OCI-LY7 (cell line): ENCODE measurements at regions not wholly inside any gene's neighbourhood (a gene's known extent, or its start where the extent isn't known, plus 50 kb on each side); places are given as distances from the start of the nearest gene placed in this dataset.

Source experiments
- EZH2phosphoT487 ChIP-seq: fragments of 200-600 bp; sonication (generic); IDR thresholded peaks from 2 replicates; pipeline ENCODE4 v1.6.1; 2018; ENCODE audit warnings: low read depth, borderline replicate concordance, mild to moderate bottlenecking, mixed run types, antibody characterized with exemption, low read length, moderate library complexity, mixed read lengths
- TF ChIP-seq, protein P1 (sequence below): fragments of 200-600 bp; sonication (generic); conservative IDR thresholded peaks from 2 replicates; pipeline ENCODE4 v1.5.1; 2014; ENCODE audit warnings: mild to moderate bottlenecking, antibody characterized with exemption, low read length, moderate library complexity, mixed read lengths

DNA sequence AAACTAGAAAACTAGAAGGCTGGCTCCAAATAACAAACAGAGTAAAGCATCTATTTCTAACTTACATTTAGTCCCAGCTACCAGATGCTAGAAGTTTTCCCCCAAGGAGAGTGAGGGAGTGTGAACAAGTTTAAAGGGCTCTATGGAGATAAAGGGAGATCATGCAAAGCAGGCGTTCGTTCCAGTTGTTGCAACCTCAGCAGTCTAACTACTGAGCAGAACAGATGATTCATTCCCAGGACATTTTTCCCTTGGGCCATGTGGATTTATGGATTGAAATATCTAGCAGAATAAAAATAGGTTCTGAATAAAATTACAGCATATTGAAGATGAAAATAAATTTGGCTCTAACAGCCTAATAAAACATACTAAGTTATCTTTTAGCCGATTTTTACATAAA lies 154.8 kb upstream of the TTC14 start:
- TF ChIP-seq, protein P1, sequence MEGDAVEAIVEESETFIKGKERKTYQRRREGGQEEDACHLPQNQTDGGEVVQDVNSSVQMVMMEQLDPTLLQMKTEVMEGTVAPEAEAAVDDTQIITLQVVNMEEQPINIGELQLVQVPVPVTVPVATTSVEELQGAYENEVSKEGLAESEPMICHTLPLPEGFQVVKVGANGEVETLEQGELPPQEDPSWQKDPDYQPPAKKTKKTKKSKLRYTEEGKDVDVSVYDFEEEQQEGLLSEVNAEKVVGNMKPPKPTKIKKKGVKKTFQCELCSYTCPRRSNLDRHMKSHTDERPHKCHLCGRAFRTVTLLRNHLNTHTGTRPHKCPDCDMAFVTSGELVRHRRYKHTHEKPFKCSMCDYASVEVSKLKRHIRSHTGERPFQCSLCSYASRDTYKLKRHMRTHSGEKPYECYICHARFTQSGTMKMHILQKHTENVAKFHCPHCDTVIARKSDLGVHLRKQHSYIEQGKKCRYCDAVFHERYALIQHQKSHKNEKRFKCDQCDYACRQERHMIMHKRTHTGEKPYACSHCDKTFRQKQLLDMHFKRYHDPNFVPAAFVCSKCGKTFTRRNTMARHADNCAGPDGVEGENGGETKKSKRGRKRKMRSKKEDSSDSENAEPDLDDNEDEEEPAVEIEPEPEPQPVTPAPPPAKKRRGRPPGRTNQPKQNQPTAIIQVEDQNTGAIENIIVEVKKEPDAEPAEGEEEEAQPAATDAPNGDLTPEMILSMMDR = no peak
- TF ChIP-seq EZH2phosphoT487 = no peak
